ENCODE measurements at regions not wholly inside any gene's neighbourhood (a gene's known extent, or its start where the extent isn't known, plus 50 kb on each side); places are given as distances from the start of the nearest gene placed in this dataset.

- TF ChIP-seq EZH2 (IDR thresholded peaks at IDR 0.05; ENCODE audit: insufficient read depth, poor library complexity, severe bottlenecking) = no peak
- no peak for TF ChIP-seq EZH2phosphoT487 (IDR thresholded peaks at IDR 0.05; ENCODE audit: insufficient read depth, low read depth)
These were observed 81.8 kb upstream of the SPACA1 start for GRCh38 chr6:87965806-87966205.

Data from GM23248 (cell line).